ENCODE measurements at regions not wholly inside any gene's neighbourhood (a gene's known extent, or its start where the extent isn't known, plus 50 kb on each side); places are given as distances from the start of the nearest gene placed in this dataset.

DNA sequence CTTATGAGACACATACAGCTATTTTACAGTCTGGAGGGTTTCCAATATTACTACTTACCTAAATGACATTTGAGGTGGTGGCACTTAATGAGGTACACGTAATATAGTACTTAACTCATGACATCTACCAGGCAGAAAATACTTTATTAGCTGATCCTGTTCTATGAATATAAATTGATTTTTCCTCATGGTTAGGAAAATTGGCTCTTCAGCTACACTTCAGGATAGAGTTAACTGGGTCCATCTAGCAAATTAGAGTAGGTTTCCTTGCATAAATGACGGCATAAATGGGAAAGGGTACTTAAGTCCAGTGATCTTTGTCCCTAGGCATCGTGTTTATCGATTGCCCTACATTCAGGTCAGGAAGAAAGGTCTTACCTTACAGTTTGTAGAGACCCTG lies 988.8 kb upstream of the TMPRSS15 start:
- TF ChIP-seq, protein P1, sequence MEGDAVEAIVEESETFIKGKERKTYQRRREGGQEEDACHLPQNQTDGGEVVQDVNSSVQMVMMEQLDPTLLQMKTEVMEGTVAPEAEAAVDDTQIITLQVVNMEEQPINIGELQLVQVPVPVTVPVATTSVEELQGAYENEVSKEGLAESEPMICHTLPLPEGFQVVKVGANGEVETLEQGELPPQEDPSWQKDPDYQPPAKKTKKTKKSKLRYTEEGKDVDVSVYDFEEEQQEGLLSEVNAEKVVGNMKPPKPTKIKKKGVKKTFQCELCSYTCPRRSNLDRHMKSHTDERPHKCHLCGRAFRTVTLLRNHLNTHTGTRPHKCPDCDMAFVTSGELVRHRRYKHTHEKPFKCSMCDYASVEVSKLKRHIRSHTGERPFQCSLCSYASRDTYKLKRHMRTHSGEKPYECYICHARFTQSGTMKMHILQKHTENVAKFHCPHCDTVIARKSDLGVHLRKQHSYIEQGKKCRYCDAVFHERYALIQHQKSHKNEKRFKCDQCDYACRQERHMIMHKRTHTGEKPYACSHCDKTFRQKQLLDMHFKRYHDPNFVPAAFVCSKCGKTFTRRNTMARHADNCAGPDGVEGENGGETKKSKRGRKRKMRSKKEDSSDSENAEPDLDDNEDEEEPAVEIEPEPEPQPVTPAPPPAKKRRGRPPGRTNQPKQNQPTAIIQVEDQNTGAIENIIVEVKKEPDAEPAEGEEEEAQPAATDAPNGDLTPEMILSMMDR (IDR thresholded peaks at IDR 0.05) = no peak
- H3K9me3 ChIP-seq = no peaks in the 10 kb centered on the region
- H3K27me3 ChIP-seq (replicated peaks; ENCODE audit: insufficient read depth) = no peaks in the 10 kb centered on the region
- no peak overlapping the region for H3K27ac ChIP-seq
- H3K4me1 ChIP-seq (ENCODE audit: control insufficient read depth in 1 of 2, low read depth in 2 of 2) = no peaks in the 10 kb centered on the region
- DNase-seq (ENCODE audit: low spot score) (no peak), ATAC-seq (ENCODE audit: insufficient number of reproducible peaks, low FRiP score, low read depth) (no peak)
- no peak overlapping the region for H3K4me3 ChIP-seq
- H3K36me3 ChIP-seq = no peaks in the 10 kb centered on the region

DNA sequence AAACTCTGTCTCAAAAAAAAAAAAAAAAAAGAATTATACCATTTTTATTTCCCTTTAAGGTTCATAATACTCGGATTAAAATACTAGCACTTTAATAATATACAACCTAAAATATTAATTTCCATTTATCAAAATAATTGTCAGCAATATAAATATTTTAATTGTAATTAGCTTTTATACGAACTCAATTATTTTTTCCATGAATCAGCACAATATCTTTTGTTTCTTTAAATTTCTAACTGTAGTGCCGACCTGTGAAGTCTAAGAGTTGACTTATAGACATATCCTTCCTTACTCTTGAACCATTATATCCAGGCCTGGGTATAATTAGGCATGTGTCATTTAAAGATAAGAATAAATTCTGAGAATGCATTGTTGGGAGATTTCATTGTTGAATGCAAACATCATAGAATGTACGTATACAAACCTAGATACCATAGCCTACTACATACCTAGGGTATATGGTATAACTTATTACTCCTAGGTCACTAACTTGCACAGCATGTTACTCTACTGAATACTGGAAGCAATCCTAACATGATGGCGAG lies 996.7 kb upstream of the TMPRSS15 start:
- ATAC-seq (ENCODE audit: insufficient number of reproducible peaks, low FRiP score, low read depth) (no peak), DNase-seq (ENCODE audit: low spot score) (no peak)
- Histone ChIP-seq H3K27me3 (replicated peaks; ENCODE audit: insufficient read depth) (no peaks in the 10 kb centered on the region), H3K36me3 (no peaks in the 10 kb centered on the region), H3K27ac (no peak overlapping the region), H3K4me3 (no peak overlapping the region), H3K9me3 (no peaks in the 10 kb centered on the region), H3K4me1 (ENCODE audit: control insufficient read depth in 1 of 2, low read depth in 2 of 2) (no peaks in the 10 kb centered on the region)
- TF ChIP-seq, protein P1 (IDR thresholded peaks at IDR 0.05) = no peak

DNA sequence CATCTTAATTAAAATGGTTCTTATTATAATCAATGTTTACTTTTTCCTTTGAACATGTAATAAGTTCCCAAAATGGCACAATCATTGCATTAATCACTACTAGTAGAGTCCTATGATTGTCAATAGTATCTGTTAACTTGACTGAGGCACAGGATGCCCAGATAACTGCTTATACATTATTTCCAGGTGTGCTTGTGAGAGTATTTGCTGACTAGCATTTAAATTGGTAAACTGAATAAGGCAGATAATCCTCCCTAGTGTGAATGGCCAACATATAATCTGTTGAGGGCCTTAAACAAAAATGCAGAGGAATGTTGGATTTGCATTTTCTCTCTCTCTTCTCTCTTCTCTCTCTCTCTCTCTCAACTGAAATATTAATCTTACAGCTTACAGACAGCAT lies 999.3 kb upstream of the TMPRSS15 start:
- no peak overlapping the region for H3K4me3 ChIP-seq
- DNase-seq (ENCODE audit: low spot score) (no peak), ATAC-seq (ENCODE audit: insufficient number of reproducible peaks, low FRiP score, low read depth) (no peak)
- no peaks in the 10 kb centered on the region for H3K36me3 ChIP-seq
- no peaks in the 10 kb centered on the region for H3K27me3 ChIP-seq (replicated peaks; ENCODE audit: insufficient read depth)
- TF ChIP-seq, protein P1 (IDR thresholded peaks at IDR 0.05) = no peak
- H3K4me1 ChIP-seq (ENCODE audit: control insufficient read depth in 1 of 2, low read depth in 2 of 2) = no peaks in the 10 kb centered on the region
- H3K9me3 ChIP-seq = no peaks in the 10 kb centered on the region
- no peak overlapping the region for H3K27ac ChIP-seq

DNA sequence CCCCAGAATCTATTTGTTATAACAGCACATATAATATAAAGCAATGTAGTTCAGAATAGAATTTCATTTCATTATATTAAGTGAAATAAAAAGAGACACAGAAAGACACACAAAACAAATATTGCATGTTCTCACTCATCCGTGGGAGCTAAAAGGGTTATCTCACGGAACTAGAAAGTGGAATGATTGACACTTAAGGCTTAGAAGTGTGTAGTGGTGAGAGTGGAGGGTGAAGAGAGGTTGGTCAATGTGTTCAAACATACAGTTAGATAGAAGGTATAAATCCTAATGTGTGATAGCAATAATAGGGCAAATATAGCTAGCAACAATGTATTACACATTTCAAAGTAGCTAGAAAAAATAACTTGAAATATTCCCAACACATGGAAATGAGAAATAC lies 1001.7 kb upstream of the TMPRSS15 start:
- no peaks in the 10 kb centered on the region for H3K36me3 ChIP-seq
- ATAC-seq (ENCODE audit: insufficient number of reproducible peaks, low FRiP score, low read depth) (no peak), DNase-seq (ENCODE audit: low spot score) (no peak)
- H3K4me1 ChIP-seq (ENCODE audit: control insufficient read depth in 1 of 2, low read depth in 2 of 2) = no peaks in the 10 kb centered on the region
- no peak overlapping the region for H3K4me3 ChIP-seq
- H3K27me3 ChIP-seq (replicated peaks; ENCODE audit: insufficient read depth) = no peaks in the 10 kb centered on the region
- TF ChIP-seq, protein P1 (IDR thresholded peaks at IDR 0.05) = no peak
- no peaks in the 10 kb centered on the region for H3K9me3 ChIP-seq
- no peak overlapping the region for H3K27ac ChIP-seq

DNA sequence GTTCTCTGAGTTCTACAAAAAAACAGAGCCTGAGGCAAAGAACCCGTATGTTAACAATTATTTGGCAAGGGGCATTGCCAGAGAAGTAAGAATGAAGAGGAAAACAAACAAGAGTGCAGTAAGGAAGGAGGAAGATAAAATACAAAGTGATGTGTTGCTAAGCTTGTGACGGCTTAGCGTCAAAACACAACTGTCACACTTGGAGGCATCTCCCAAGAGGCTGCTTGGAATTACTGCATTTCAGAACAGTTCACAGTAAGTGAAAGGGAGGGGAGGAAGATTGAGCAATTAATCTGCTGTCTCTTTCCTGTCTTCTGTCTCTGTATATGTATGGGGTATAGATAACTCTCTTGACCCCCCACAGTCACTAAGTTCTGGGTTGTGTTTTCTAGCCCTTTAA lies 1017.0 kb upstream of the TMPRSS15 start:
- H3K36me3 ChIP-seq = no peaks in the 10 kb centered on the region
- no peak for ATAC-seq (ENCODE audit: insufficient number of reproducible peaks, low FRiP score, low read depth)
- no peak overlapping the region for H3K27ac ChIP-seq
- no peak for DNase-seq (ENCODE audit: low spot score)
- no peaks in the 10 kb centered on the region for H3K9me3 ChIP-seq
- TF ChIP-seq, protein P1 (IDR thresholded peaks at IDR 0.05) = no peak
- H3K4me3 ChIP-seq = no peak overlapping the region
- no peaks in the 10 kb centered on the region for H3K27me3 ChIP-seq (replicated peaks; ENCODE audit: insufficient read depth)
- no peaks in the 10 kb centered on the region for H3K4me1 ChIP-seq (ENCODE audit: control insufficient read depth in 1 of 2, low read depth in 2 of 2)
